WERI-Rb-1 (cell line): ENCODE measurements at regions not wholly inside any gene's neighbourhood (a gene's known extent, or its start where the extent isn't known, plus 50 kb on each side); places are given as distances from the start of the nearest gene placed in this dataset.

Experiments used
- DNase-seq: peaks from one replicate; pipeline ENCODE4 v3.0.0-alpha.2; 2020
- H3K27ac ChIP-seq: fragments of 250-450 bp; sonication (Bioruptor Pico); 2 replicates; pipeline ENCODE4 v1.5.1; 2020; ENCODE audit warnings: mild to moderate bottlenecking, moderate library complexity
- H3K27me3 ChIP-seq: fragments of 250-450 bp; sonication (Bioruptor Pico); 2 replicates; pipeline ENCODE4 v1.5.1; 2021; ENCODE audit warnings: mild to moderate bottlenecking, low read depth, moderate library complexity; ENCODE audit not compliant: insufficient read depth, severe bottlenecking
- H3K36me3 ChIP-seq: fragments of 250-450 bp; sonication (Bioruptor Pico); 2 replicates; pipeline ENCODE4 v1.5.1; 2020; ENCODE audit warnings: mild to moderate bottlenecking, moderate library complexity
- H3K4me3 ChIP-seq: 2 replicates; pipeline ENCODE4 v1.5.1; 2011; ENCODE audit warnings: low read depth, mild to moderate bottlenecking, control low read depth, low read length
- H3K9me3 ChIP-seq: fragments of 250-450 bp; sonication (Bioruptor Pico); 2 replicates; pipeline ENCODE4 v1.5.1; 2021; ENCODE audit warnings: mild to moderate bottlenecking, moderate library complexity; ENCODE audit not compliant: severe bottlenecking
- TF ChIP-seq, protein P1 (sequence below): IDR thresholded peaks from 2 replicates; pipeline ENCODE4 v1.5.1; 2011; ENCODE audit warnings: low read depth, mild to moderate bottlenecking, control low read depth, inconsistent platforms, low read length

DNA sequence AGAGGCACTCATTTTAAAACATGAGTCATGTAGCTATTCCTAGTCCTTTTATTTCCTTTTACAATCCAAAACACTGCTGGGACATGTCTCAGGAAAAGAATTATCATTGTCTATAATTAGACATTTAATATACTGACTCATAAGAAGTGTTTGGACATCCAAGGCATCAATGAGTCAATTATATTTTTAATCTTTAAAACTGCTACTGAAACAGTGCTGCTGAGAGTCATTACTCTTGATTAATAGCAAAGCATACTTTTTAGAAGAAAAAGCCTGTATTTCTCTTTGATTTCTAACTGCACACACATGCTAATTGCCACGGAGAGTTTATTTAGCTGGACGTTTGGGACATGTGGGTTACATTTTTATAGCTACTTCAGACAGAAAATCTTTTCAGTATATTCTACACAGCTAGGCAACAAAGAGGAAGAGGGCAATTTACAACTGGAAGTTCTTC is 1249.0 kb upstream of the CDH18 start:
- peak overlapping the region; percentile 17; the same call in 1 of the 2 replicates for H3K27ac ChIP-seq
- H3K9me3 ChIP-seq = no peaks in the 10 kb centered on the region
- H3K36me3 ChIP-seq = no peaks in the 10 kb centered on the region
- H3K4me3 ChIP-seq = no peak overlapping the region
- no peaks in the 10 kb centered on the region for H3K27me3 ChIP-seq
- TF ChIP-seq, protein P1, sequence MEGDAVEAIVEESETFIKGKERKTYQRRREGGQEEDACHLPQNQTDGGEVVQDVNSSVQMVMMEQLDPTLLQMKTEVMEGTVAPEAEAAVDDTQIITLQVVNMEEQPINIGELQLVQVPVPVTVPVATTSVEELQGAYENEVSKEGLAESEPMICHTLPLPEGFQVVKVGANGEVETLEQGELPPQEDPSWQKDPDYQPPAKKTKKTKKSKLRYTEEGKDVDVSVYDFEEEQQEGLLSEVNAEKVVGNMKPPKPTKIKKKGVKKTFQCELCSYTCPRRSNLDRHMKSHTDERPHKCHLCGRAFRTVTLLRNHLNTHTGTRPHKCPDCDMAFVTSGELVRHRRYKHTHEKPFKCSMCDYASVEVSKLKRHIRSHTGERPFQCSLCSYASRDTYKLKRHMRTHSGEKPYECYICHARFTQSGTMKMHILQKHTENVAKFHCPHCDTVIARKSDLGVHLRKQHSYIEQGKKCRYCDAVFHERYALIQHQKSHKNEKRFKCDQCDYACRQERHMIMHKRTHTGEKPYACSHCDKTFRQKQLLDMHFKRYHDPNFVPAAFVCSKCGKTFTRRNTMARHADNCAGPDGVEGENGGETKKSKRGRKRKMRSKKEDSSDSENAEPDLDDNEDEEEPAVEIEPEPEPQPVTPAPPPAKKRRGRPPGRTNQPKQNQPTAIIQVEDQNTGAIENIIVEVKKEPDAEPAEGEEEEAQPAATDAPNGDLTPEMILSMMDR = no peak
- no peak for DNase-seq

DNA sequence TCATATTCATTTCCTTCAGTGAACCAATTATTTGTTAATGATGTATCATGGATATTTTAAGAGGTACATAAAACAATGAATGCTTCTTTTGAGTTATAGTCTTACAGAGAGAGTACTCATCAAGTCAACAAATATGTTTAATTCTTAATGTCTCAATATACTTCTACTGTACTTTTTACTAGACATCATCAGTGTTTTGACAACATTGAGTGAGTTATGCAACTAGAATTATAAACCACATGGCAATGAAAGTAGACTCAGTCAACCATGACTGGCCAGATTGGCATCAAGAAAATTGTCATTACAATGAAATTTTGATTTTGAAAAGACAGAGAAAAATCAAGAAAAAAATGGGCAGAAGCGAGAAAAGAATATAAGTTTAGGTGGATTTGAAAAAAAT is 1248.1 kb upstream of the CDH18 start:
- Histone ChIP-seq H3K4me3 (no peak overlapping the region), H3K36me3 (no peaks in the 10 kb centered on the region), H3K27ac (no peak overlapping the region), H3K9me3 (no peaks in the 10 kb centered on the region), H3K27me3 (no peaks in the 10 kb centered on the region)
- TF ChIP-seq, protein P1 = no peak
- DNase-seq = no peak

DNA sequence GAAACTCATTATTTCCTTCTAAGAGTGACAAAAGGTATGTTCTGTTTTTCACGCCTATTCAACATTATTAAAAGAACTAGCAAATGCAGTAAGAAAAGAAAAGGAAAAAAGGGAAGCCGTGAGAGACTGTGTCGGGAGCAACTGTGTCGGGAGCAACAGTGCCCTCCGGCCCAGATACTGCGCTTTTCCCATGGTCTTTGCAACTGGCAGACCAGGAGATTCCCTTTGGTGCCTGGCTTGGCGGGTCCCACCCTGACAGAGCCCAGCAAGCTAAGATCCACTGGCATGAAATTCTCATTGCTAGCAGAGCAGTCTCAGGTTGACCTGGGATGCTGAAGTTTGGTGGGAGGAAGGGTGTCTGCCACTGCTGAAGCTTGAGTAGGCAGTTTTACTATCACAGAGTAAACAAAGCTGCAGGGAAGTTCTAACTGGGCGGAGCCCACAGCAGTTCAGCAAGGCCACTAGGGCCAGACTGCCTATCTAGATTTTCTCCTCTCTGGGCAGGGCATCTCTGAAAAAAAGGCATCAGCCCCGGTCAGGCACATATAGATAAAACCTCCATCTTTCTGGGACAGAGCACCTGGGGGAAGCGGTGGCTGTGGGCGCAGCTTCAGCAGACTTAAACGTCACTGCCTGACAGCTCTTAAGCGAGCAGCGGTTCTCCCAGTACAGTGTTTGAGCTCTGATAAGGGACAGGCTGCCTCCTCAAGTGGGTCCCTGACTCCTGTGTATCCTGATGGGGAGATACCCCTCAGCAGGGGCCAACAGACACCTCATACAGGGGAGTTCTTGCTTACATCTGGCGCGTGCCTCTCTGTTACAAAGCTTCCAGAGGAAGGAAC is 1237.4 kb upstream of the CDH18 start:
- TF ChIP-seq, protein P1 = no peak
- H3K36me3 ChIP-seq = no peaks in the 10 kb centered on the region
- H3K27me3 ChIP-seq = no peaks in the 10 kb centered on the region
- H3K4me3 ChIP-seq = no peak overlapping the region
- no peak for DNase-seq
- no peaks in the 10 kb centered on the region for H3K9me3 ChIP-seq
- no peak overlapping the region for H3K27ac ChIP-seq

DNA sequence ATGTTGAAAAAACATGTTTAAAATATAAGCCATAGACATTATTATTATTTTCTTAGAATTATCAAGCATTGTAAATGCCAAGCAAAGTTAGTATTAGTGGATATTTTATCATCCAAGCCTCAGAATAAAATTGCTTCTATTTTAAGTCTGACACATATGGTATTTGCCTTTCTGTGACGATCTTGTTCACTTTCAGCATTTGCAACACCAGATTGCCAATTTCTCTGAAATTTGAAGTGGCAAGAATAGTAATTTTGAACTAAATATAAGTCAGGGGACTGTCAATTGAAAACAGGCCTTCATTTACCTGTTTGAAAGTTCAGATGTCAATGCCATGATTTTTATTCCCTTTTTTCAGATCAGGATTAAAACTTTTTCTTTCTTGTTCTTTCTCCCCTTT is 1233.6 kb upstream of the CDH18 start:
- Histone ChIP-seq H3K27ac (no peak overlapping the region), H3K4me3 (no peak overlapping the region), H3K9me3 (no peaks in the 10 kb centered on the region), H3K27me3 (no peaks in the 10 kb centered on the region), H3K36me3 (no peaks in the 10 kb centered on the region)
- TF ChIP-seq, protein P1 = no peak
- DNase-seq = no peak

DNA sequence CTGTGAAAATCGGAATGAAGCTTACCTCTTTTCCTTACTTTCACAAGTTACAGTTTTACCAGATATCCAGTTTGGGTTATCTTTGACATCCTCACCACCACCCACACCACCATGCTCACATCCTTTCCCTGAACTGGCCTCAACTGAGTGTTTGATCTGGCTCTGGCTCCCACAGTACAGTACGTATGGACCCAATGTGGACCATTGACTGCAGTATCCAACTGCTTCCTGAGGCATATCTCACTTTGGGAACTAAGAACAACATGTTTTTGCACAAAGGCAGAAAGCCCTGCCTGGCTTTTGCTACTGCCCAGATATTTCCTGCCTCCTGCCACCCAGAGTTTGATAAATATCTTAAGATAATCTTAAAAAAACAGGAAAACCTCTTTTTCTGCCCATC is 1232.0 kb upstream of the CDH18 start:
- DNase-seq = no peak
- no peaks in the 10 kb centered on the region for H3K9me3 ChIP-seq
- no peak overlapping the region for H3K4me3 ChIP-seq
- H3K27ac ChIP-seq = no peak overlapping the region
- H3K36me3 ChIP-seq = no peaks in the 10 kb centered on the region
- TF ChIP-seq, protein P1 = no peak
- H3K27me3 ChIP-seq = no peaks in the 10 kb centered on the region
